Hematopoietic multipotent progenitor cell treated with erythropoietin and hydrocortisone succinate and interleukin-3 and kit ligand, for 6 days (in vitro differentiated cells): ENCODE measurements at regions not wholly inside any gene's neighbourhood (a gene's known extent, or its start where the extent isn't known, plus 50 kb on each side); places are given as distances from the start of the nearest gene placed in this dataset.

Experiments used
- DNase-seq: peaks from one replicate; pipeline ENCODE4 v3.0.0-alpha.2; 2015

- peak; percentile 17 for DNase-seq
Measured at GRCh38 chr13:82766732-82767321, 1115.4 kb downstream of the SLITRK1 start.

DNA sequence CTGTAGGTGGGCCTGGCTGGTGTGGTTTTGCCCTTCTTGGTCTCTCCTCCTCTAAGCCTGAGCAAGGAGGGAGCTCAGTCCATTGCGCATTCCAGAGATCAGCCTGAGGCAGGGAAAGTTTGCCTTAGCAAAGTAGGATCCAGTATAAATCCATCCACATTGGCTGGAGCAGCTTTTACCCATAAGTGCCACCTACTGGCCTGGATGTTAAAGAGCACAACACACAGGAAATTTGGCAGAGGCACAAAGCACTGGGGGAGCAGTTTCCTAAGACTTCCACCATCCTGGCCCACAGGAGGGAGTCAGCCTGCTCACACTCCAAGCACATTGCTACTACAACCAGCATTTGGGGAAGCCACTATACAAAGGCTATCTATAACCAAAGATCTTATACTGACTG, 1124.2 kb downstream of the SLITRK1 start:
- DNase-seq: peak; percentile 44

DNA sequence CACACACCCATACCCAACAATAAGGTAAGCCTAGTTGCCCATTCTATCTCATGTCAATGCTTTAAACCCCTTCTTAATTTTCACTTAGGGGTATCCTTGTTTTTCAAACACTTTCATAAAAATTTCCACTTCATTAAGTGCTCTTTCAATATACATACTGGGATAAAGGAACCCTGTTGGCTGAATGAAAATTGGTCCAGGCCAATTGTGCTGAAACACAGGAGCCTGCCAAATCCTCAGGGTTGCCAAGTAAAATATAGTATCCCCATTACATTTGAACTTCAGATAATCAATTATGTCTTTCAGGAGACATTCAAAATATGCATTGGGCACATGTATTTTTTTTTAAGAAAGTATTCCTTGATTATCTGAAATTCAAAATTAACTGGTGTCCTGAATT, 1131.1 kb downstream of the SLITRK1 start:
- no peak for DNase-seq

DNA sequence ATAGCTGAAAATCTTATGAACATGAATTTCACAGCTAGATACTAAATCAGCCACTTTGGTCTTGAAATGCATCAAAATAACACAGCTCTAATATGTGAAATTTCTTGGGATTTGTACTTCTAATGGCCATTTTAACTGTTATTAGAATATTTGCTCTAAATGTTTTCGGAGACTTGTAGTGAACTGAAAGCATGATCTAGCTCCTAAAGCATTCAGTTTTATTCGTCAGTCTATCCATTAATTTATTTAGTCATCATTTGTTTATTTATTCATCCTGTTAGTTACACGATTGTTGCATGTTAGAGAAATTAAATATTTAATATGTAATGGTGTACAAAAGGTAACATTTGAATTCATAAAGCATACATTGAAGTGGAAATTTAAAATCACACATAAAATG, 1132.7 kb downstream of the SLITRK1 start:
- no peak for DNase-seq

- no peak for DNase-seq
Measured at GRCh38 chr13:82747958-82748357, 1134.3 kb downstream of the SLITRK1 start.

- no peak for DNase-seq
Measured at GRCh38 chr13:82747291-82747690, 1135.0 kb downstream of the SLITRK1 start.

- no peak for DNase-seq
Measured at GRCh38 chr13:82740442-82740841, 1141.8 kb downstream of the SLITRK1 start.

DNA sequence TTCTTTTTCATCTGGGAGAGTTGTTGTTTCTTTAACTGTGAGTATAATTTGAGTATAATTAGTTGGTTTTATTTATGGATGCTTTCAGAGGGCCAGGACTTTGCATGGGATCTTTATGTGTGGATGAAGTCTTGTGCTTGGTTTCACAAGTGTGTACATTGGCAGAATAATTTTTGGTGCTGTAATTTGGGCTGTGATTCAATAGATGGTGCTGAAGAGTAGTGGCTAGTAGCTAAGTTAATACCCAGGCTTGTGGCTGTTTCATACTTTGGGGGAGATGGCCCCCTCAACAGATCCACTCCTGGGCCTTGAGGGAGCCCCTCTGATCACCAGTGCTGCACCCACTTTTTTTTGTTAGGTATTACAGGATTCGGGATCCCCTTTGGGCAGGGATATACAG, 1142.4 kb downstream of the SLITRK1 start:
- DNase-seq: no peak

DNA sequence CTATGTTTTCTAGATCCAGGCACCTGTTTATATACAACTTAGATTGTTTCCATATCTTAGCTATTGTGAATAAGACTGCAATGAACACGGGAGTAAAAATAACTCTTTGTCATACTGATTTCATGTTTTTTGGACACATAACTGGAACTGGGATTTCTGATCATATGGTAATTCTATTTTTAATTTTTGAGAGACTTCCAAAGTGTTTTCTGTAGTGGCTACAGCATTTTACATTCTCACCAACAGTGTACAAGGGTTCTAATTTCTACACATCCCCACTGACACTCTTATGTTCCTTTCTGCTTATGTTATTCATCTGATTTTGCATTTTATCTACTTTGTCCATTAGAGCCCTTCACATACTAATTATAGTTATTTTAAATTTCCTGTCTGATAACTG, 1152.9 kb downstream of the SLITRK1 start:
- DNase-seq: no peak

GRCh38 chr13:82720986-82721385, 1161.3 kb downstream of the SLITRK1 start:
- no peak for DNase-seq

DNA sequence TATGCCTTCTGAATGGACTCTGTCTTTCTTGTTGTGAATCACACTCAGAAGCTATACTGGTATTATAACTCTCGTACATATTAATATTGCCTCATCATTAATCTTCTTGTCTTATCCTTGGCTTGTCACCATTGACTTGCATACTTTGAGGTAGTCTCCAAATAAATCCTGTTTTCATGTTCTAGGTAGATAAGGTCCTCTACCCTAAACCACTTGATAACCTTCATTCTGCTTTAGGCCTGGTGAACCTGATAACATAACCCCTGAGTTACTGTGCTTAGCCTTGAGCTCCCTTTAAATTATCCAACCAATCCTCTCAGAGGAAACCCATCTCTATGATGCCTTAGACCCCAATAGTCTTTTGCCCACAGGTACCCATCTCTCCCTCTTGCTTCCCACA, 1162.3 kb downstream of the SLITRK1 start:
- DNase-seq: no peak

- no peak for DNase-seq
Measured at GRCh38 chr13:82717249-82717648, 1165.0 kb downstream of the SLITRK1 start.

GRCh38 chr13:82713687-82714405, 1168.4 kb downstream of the SLITRK1 start:
- no peak for DNase-seq

DNA sequence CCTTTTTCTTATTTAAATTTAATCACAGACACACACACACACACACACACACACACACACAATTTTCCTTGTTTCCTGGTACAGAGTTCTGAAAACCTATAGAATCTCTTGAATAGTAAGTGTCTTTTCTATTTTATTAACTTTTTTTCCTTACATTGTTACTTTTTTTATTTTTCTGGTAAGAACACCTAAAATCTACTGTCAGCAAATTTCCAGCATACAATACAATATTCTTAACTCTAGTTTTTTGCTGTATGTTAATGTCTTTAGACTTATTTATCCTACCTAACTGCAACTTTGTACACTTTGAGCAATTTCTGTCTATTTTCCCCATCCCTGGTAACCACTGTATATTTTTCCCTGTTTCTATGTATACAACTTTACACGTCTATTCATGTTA, 1179.8 kb downstream of the SLITRK1 start:
- DNase-seq: no peak

- no peak for DNase-seq
Measured at GRCh38 chr13:82701020-82701419, 1181.3 kb downstream of the SLITRK1 start.

GRCh38 chr13:82698941-82699340, 1183.3 kb downstream of the SLITRK1 start:
- DNase-seq: no peak

GRCh38 chr13:82698383-82698782, 1183.9 kb downstream of the SLITRK1 start:
- no peak for DNase-seq

DNA sequence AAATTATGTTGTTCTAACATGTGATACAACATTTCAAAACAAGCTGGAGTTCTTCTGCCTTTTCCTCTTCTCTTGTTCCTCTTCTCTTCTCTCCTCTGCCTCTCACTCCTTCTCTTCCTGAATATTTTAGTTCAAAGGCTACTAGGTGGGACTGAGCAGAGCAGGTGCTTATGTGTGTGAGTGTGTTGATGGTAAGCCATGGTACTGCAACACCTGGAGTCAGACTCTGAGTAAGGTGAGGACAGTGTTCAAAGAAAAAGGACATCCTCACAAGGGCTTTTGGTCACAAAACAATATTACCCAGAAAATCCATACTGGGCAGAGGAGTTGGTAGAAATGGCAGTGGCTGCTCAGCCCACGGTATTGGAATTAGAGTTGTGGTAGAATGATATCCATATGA, 1188.7 kb downstream of the SLITRK1 start:
- DNase-seq: no peak

GRCh38 chr13:82688400-82688994, 1193.8 kb downstream of the SLITRK1 start:
- DNase-seq: peak; percentile 50

- DNase-seq: no peak
Measured at GRCh38 chr13:82687884-82688283, 1194.4 kb downstream of the SLITRK1 start.

DNA sequence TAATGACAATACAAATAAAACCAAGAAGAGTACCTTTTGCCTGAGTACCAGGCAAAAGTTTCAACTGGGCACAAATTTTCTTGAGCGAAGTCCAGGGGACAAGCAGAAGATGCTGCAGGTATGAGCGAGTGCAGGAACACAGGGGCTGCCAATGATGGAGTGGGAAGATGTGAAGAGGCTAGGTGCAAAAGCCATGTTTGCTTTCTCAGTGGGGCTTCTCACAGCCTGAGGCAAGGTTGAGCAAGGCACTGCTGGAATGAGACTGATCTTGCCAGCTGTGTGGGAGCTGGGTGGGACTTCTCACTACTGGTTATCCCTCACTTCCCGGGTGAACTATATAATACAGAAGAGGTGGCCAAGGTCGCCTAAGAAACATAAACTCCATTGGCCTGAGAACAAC, 1200.7 kb downstream of the SLITRK1 start:
- DNase-seq: no peak

DNA sequence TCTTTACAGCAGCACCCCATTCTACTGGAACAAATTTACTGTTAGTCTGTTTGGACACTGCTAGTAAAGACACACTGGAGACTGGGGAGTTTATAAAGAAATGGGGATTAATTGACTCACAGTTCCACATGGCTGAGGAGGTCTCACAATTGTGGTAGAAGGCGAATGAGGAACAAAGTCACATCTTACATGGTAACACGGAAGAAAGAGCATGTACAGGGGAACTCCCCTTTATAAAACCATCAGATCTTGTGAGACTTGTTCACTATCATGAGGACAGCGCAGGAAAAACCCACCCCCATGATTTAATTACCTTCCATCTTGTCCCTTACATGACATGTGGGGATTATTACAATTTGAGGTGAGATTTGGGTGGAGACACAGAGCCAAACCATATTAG, 1204.2 kb downstream of the SLITRK1 start:
- DNase-seq: no peak

- no peak for DNase-seq
Measured at GRCh38 chr13:82675024-82675423, 1207.2 kb downstream of the SLITRK1 start.

GRCh38 chr13:82674546-82674945, 1207.7 kb downstream of the SLITRK1 start:
- no peak for DNase-seq

DNA sequence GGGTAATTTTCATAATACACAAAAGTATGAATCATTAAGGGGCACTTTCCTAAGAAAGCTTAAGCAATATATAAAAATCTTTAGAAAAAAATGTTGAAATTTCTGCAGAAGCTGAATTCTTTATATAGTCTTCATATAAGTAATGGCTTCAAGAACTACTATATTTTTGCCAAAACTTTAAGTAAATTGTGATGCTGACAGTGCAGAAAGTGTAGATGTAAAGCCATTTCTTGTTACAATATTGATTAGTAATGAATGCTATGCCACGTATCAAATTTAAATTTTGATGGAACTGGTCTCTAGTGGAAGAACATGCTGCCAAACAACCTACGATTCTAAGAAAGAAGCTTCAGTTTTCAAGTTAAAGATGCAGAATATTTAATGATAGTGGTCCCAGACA, 1210.0 kb downstream of the SLITRK1 start:
- no peak for DNase-seq
